Loucy (cell line): ENCODE measurements at regions not wholly inside any gene's neighbourhood (a gene's known extent, or its start where the extent isn't known, plus 50 kb on each side); places are given as distances from the start of the nearest gene placed in this dataset.

Source experiments
- H2AFZ ChIP-seq: fragments of 200-600 bp; sonication (generic); 2 replicates; pipeline ENCODE4 v1.6.0; 2016; ENCODE audit warnings: antibody characterized with exemption, mild to moderate bottlenecking, low read length, moderate library complexity
- H3F3A ChIP-seq: fragments of 200-600 bp; 2 replicates; pipeline ENCODE4 v1.6.0; 2016; ENCODE audit warnings: antibody characterized with exemption, low read depth, mild to moderate bottlenecking
- H3K27me3 ChIP-seq: fragments of 200-600 bp; sonication (generic); 2 replicates; pipeline ENCODE4 v1.6.1; 2014; ENCODE audit warnings: low read length, mild to moderate bottlenecking; ENCODE audit not compliant: insufficient read depth, poor library complexity, severe bottlenecking
- H3K36me3 ChIP-seq: fragments of 200-600 bp; sonication (generic); 2 replicates; pipeline ENCODE4 v1.6.1; 2016; ENCODE audit warnings: low read length; ENCODE audit not compliant: insufficient read depth
- H3K4me1 ChIP-seq: fragments of 200-600 bp; sonication (generic); 2 replicates; pipeline ENCODE4 v1.5.1; 2014; ENCODE audit warnings: low read length, mild to moderate bottlenecking; ENCODE audit not compliant: insufficient read depth, poor library complexity, severe bottlenecking
- H3K4me2 ChIP-seq: fragments of 200-600 bp; sonication (generic); 2 replicates; pipeline ENCODE4 v1.6.0; 2014; ENCODE audit warnings: antibody characterized with exemption, low read length, low read depth, mild to moderate bottlenecking; ENCODE audit not compliant: poor library complexity, severe bottlenecking
- H3K4me3 ChIP-seq: fragments of 200-600 bp; sonication (generic); 2 replicates; pipeline ENCODE4 v1.5.1; 2014; ENCODE audit warnings: low read length, mild to moderate bottlenecking, mixed read lengths; ENCODE audit not compliant: poor library complexity, severe bottlenecking
- H3K79me2 ChIP-seq: fragments of 200-600 bp; sonication (generic); 2 replicates; pipeline ENCODE4 v1.6.1; 2014; ENCODE audit warnings: low read length; ENCODE audit not compliant: insufficient read depth
- H3K9ac ChIP-seq: fragments of 200-600 bp; sonication (generic); 2 replicates; pipeline ENCODE4 v1.6.0; 2014; ENCODE audit warnings: mild to moderate bottlenecking, low read depth, low read length, moderate library complexity; ENCODE audit not compliant: poor library complexity, severe bottlenecking
- H3K9me2 ChIP-seq: fragments of 200-600 bp; sonication (generic); replicated peaks from 2 replicates; pipeline ENCODE4 v1.6.1; 2016; ENCODE audit warnings: low read depth, low read length, mixed read lengths
- H3K9me3 ChIP-seq: fragments of 200-600 bp; sonication (generic); 2 replicates; pipeline ENCODE4 v1.6.1; 2014; ENCODE audit warnings: mild to moderate bottlenecking, antibody characterized with exemption, low read length, low read depth; ENCODE audit not compliant: insufficient read depth
- H4K20me1 ChIP-seq: fragments of 200-600 bp; sonication (generic); 2 replicates; pipeline ENCODE4 v1.6.0; 2014; ENCODE audit warnings: antibody characterized with exemption, low read length, mild to moderate bottlenecking; ENCODE audit not compliant: insufficient read depth, poor library complexity, severe bottlenecking
- CTCF ChIP-seq: fragments of 200-600 bp; sonication (generic); conservative IDR thresholded peaks from 2 replicates; pipeline ENCODE4 v1.5.1; 2014; ENCODE audit warnings: mild to moderate bottlenecking, antibody characterized with exemption, low read length
- EZH2phosphoT487 ChIP-seq: fragments of 200-600 bp; IDR thresholded peaks from 2 replicates; pipeline ENCODE4 v1.6.1; 2018; ENCODE audit warnings: antibody characterized with exemption, mild to moderate bottlenecking, moderate library complexity, borderline replicate concordance

GRCh38 chr3:157660847-157661246 lies 157.6 kb upstream of the VEPH1 start:
- H3F3A ChIP-seq = no peaks in the 10 kb centered on the region
- no peaks in the 10 kb centered on the region for H3K79me2 ChIP-seq
- H3K4me2 ChIP-seq = no peak overlapping the region
- no peak overlapping the region for H2AFZ ChIP-seq
- H3K27me3 ChIP-seq = no peaks in the 10 kb centered on the region
- H3K9me2 ChIP-seq = no peaks in the 10 kb centered on the region
- no peak overlapping the region for H3K4me3 ChIP-seq
- H3K36me3 ChIP-seq = no peaks in the 10 kb centered on the region
- H3K9me3 ChIP-seq = no peaks in the 10 kb centered on the region
- H3K9ac ChIP-seq = no peak overlapping the region
- no peaks in the 10 kb centered on the region for H3K4me1 ChIP-seq
- no peaks in the 10 kb centered on the region for H4K20me1 ChIP-seq
- TF ChIP-seq CTCF = no peak
- TF ChIP-seq EZH2phosphoT487 = no peak

GRCh38 chr3:157652366-157652765 lies 149.2 kb upstream of the VEPH1 start:
- no peaks in the 10 kb centered on the region for H3K9me2 ChIP-seq
- H3K36me3 ChIP-seq = no peaks in the 10 kb centered on the region
- no peaks in the 10 kb centered on the region for H3K4me1 ChIP-seq
- TF ChIP-seq CTCF (no peak), EZH2phosphoT487 (no peak)
- H3K9ac ChIP-seq = no peak overlapping the region
- no peak overlapping the region for H3K4me3 ChIP-seq
- H3K4me2 ChIP-seq = no peak overlapping the region
- no peaks in the 10 kb centered on the region for H4K20me1 ChIP-seq
- no peaks in the 10 kb centered on the region for H3K79me2 ChIP-seq
- H3K27me3 ChIP-seq = no peaks in the 10 kb centered on the region
- H3K9me3 ChIP-seq = no peaks in the 10 kb centered on the region
- no peak overlapping the region for H2AFZ ChIP-seq
- no peaks in the 10 kb centered on the region for H3F3A ChIP-seq

GRCh38 chr3:157650699-157651098 lies 147.5 kb upstream of the VEPH1 start:
- H2AFZ ChIP-seq = no peak overlapping the region
- no peak overlapping the region for H3K9ac ChIP-seq

More at GRCh38 chr3:157650699-157651098, 147.5 kb upstream of the VEPH1 start:
- Histone ChIP-seq H3F3A (no peaks in the 10 kb centered on the region), H3K36me3 (no peaks in the 10 kb centered on the region), H3K9me2 (no peaks in the 10 kb centered on the region), H4K20me1 (no peaks in the 10 kb centered on the region), H3K27me3 (no peaks in the 10 kb centered on the region), H3K79me2 (no peaks in the 10 kb centered on the region), H3K4me1 (no peaks in the 10 kb centered on the region), H3K9me3 (no peaks in the 10 kb centered on the region), H3K4me3 (no peak overlapping the region), H3K4me2 (no peak overlapping the region)
- TF ChIP-seq EZH2phosphoT487 (no peak), CTCF (no peak)
